ENCODE measurements at regions not wholly inside any gene's neighbourhood (a gene's known extent, or its start where the extent isn't known, plus 50 kb on each side); places are given as distances from the start of the nearest gene placed in this dataset.

DNA sequence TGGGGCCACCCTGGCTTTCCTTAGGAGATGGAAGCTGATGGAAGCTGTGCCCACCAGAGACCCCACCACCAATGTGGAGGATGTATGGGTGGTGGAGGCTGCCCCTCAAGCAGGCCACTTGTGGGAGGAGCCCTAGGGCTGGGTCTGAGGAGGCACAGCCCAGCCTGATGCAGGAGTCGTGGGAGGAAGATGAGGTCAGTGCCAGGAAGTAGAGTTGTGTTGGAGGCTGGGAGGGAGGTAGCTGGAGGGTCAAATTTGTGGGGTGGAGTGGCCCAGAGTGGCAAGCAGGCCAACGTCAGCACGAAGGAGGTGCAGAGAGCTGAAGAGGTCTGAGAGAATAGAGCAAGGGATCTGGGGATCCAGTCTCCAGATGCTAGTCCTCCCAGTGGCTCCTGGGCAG lies 119.0 kb upstream of the USP24 start:
- TF ChIP-seq EZH2 (IDR thresholded peaks at IDR 0.05; ENCODE audit: low read length, missing control alignments) = no peak
- TF ChIP-seq, protein P1, sequence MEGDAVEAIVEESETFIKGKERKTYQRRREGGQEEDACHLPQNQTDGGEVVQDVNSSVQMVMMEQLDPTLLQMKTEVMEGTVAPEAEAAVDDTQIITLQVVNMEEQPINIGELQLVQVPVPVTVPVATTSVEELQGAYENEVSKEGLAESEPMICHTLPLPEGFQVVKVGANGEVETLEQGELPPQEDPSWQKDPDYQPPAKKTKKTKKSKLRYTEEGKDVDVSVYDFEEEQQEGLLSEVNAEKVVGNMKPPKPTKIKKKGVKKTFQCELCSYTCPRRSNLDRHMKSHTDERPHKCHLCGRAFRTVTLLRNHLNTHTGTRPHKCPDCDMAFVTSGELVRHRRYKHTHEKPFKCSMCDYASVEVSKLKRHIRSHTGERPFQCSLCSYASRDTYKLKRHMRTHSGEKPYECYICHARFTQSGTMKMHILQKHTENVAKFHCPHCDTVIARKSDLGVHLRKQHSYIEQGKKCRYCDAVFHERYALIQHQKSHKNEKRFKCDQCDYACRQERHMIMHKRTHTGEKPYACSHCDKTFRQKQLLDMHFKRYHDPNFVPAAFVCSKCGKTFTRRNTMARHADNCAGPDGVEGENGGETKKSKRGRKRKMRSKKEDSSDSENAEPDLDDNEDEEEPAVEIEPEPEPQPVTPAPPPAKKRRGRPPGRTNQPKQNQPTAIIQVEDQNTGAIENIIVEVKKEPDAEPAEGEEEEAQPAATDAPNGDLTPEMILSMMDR (conservative IDR thresholded peaks at IDR 0.05 in 1 of 2, IDR thresholded peaks at IDR 0.05 in 1 of 2; ENCODE audit: low read depth in 1 of 2, low read length in 2 of 2) = no peak
- H3K4me1 ChIP-seq (ENCODE audit: control insufficient read depth, extremely low read depth, insufficient read depth, low read length) = no peaks in the 10 kb centered on the region
- H3K27me3 ChIP-seq (ENCODE audit: control insufficient read depth, insufficient read depth, low read length) = no peaks in the 10 kb centered on the region
- H3K9me3 ChIP-seq (ENCODE audit: control insufficient read depth, insufficient read depth, low read depth, low read length) = no peaks in the 10 kb centered on the region
- H2AFZ ChIP-seq (ENCODE audit: low read length) = no peak overlapping the region
- H3K9ac ChIP-seq (ENCODE audit: insufficient read depth, low read length) = no peak overlapping the region
- H3K79me2 ChIP-seq (ENCODE audit: control insufficient read depth, insufficient read depth, low read length) = no peaks in the 10 kb centered on the region
- no peak overlapping the region for H3K27ac ChIP-seq (ENCODE audit: insufficient read depth, low read length)
- no peak overlapping the region for H3K4me2 ChIP-seq (ENCODE audit: extremely low read depth, insufficient read depth, low read length)
- no peak overlapping the region for H3K4me3 ChIP-seq (replicated peaks in 1 of 4; ENCODE audit: control extremely low read depth in 1 of 4, insufficient read depth in 1 of 4, low read depth in 3 of 4, low read length in 4 of 4)
- no peaks in the 10 kb centered on the region for H4K20me1 ChIP-seq (ENCODE audit: control insufficient read depth, extremely low read depth, insufficient read depth, low read length)
- no peaks in the 10 kb centered on the region for H3K36me3 ChIP-seq (ENCODE audit: control insufficient read depth, insufficient read depth, low read length)
- peak in 1 of 2 donors; percentile 20 for DNase-seq (ENCODE audit: low read depth in 2 of 2)

DNA sequence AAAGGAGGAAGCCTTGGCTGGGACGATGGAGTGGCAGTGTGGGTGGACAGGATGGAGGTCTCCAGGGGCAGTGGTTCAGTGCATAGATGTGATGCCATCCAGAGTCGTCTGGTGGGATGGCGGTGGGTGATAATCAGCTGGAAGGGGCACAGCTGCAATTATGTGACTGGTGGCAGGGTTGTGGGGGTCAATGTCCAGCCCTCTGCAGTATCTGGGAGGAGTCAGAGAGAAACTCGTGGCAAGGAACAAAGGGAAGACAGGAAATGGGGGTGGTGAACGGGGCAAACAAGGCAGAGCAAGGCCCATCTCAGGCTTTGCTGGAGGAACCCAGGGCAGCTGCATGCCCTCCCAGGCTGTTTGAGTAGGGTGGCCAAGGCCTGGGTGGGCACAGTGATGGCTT lies 118.3 kb upstream of the USP24 start:
- Histone ChIP-seq H3K36me3 (ENCODE audit: control insufficient read depth, insufficient read depth, low read length) (no peaks in the 10 kb centered on the region), H3K9me3 (ENCODE audit: control insufficient read depth, insufficient read depth, low read depth, low read length) (no peaks in the 10 kb centered on the region), H3K9ac (ENCODE audit: insufficient read depth, low read length) (no peak overlapping the region), H3K27me3 (ENCODE audit: control insufficient read depth, insufficient read depth, low read length) (no peaks in the 10 kb centered on the region), H3K27ac (ENCODE audit: insufficient read depth, low read length) (no peak overlapping the region), H2AFZ (ENCODE audit: low read length) (no peak overlapping the region), H3K4me2 (ENCODE audit: extremely low read depth, insufficient read depth, low read length) (no peak overlapping the region), H3K4me1 (ENCODE audit: control insufficient read depth, extremely low read depth, insufficient read depth, low read length) (no peaks in the 10 kb centered on the region), H3K4me3 (replicated peaks in 1 of 4; ENCODE audit: control extremely low read depth in 1 of 4, insufficient read depth in 1 of 4, low read depth in 3 of 4, low read length in 4 of 4) (no peak overlapping the region), H4K20me1 (ENCODE audit: control insufficient read depth, extremely low read depth, insufficient read depth, low read length) (no peaks in the 10 kb centered on the region), H3K79me2 (ENCODE audit: control insufficient read depth, insufficient read depth, low read length) (no peaks in the 10 kb centered on the region)
- no peak for DNase-seq (ENCODE audit: low read depth in 2 of 2)
- TF ChIP-seq EZH2 (IDR thresholded peaks at IDR 0.05; ENCODE audit: low read length, missing control alignments) = no peak
- TF ChIP-seq, protein P1 (conservative IDR thresholded peaks at IDR 0.05 in 1 of 2, IDR thresholded peaks at IDR 0.05 in 1 of 2; ENCODE audit: low read depth in 1 of 2, low read length in 2 of 2) = no peak

DNA sequence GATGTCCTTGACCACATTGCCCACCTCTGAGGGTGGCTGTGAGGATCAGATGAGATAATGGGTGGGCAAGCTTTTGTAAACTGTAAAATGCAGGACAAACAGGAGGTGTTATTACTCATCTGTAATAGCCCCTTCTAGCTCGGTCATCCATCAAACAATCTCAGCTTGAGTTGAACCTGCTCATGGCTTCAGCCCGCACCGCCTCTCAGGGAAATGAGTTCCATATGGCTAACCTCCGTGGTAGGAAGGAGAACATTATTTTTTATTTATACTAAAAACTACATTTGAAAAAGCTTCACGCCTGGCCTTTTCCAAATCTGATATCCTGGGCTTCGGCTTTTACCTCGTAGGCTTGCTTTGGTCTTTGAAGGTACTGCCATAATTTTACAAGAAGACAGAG lies 116.2 kb upstream of the USP24 start:
- H3K79me2 ChIP-seq (ENCODE audit: control insufficient read depth, insufficient read depth, low read length) = no peaks in the 10 kb centered on the region
- no peaks in the 10 kb centered on the region for H3K27me3 ChIP-seq (ENCODE audit: control insufficient read depth, insufficient read depth, low read length)
- H3K4me3 ChIP-seq (replicated peaks in 1 of 4; ENCODE audit: control extremely low read depth in 1 of 4, insufficient read depth in 1 of 4, low read depth in 3 of 4, low read length in 4 of 4) = no peak overlapping the region
- TF ChIP-seq, protein P1 (conservative IDR thresholded peaks at IDR 0.05 in 1 of 2, IDR thresholded peaks at IDR 0.05 in 1 of 2; ENCODE audit: low read depth in 1 of 2, low read length in 2 of 2) = no peak
- TF ChIP-seq EZH2 (IDR thresholded peaks at IDR 0.05; ENCODE audit: low read length, missing control alignments) = no peak
- H4K20me1 ChIP-seq (ENCODE audit: control insufficient read depth, extremely low read depth, insufficient read depth, low read length) = no peaks in the 10 kb centered on the region
- H3K4me2 ChIP-seq (ENCODE audit: extremely low read depth, insufficient read depth, low read length) = no peak overlapping the region
- H3K4me1 ChIP-seq (ENCODE audit: control insufficient read depth, extremely low read depth, insufficient read depth, low read length) = no peaks in the 10 kb centered on the region
- peak in 1 of 2 donors; percentile 20 for DNase-seq (ENCODE audit: low read depth in 2 of 2)
- no peak overlapping the region for H3K27ac ChIP-seq (ENCODE audit: insufficient read depth, low read length)
- no peaks in the 10 kb centered on the region for H3K36me3 ChIP-seq (ENCODE audit: control insufficient read depth, insufficient read depth, low read length)
- H3K9ac ChIP-seq (ENCODE audit: insufficient read depth, low read length) = no peak overlapping the region
- H2AFZ ChIP-seq (ENCODE audit: low read length) = no peak overlapping the region
- no peaks in the 10 kb centered on the region for H3K9me3 ChIP-seq (ENCODE audit: control insufficient read depth, insufficient read depth, low read depth, low read length)
